Suprapubic skin (tissue), 4 donors: ENCODE measurements at regions not wholly inside any gene's neighbourhood (a gene's known extent, or its start where the extent isn't known, plus 50 kb on each side); places are given as distances from the start of the nearest gene placed in this dataset.

Experiments used
- EP300 ChIP-seq: sonication (generic); formaldehyde crosslinking; IDR thresholded peaks from one replicate; pipeline ENCODE4 v1.6.1; 2017; ENCODE audit warnings: antibody characterized with exemption
- POLR2A ChIP-seq, 2 donors: fragments of 450-650 bp; IDR thresholded peaks; one replicate each; pipeline ENCODE4 v1.6.1; 2017; ENCODE audit warnings: antibody characterized with exemption in 2 of 2, mild to moderate bottlenecking in 2 of 2, moderate library complexity in 2 of 2
- POLR2AphosphoS5 ChIP-seq, 3 donors: sonication (generic); formaldehyde crosslinking; IDR thresholded peaks; one replicate each; pipeline ENCODE4 v1.6.1; 2017; ENCODE audit warnings: antibody characterized with exemption in 3 of 3
- TF ChIP-seq, protein P1 (sequence below), 2 donors: fragments of 200-600 bp in 1 of 2; fragments of 450-650 bp in 1 of 2; sonication (generic) in 1 of 2; IDR thresholded peaks; one replicate each; pipeline ENCODE4 v1.5.1; 2016 to 2019; ENCODE audit warnings: antibody characterized with exemption in 2 of 2, mild to moderate bottlenecking in 1 of 2, moderate library complexity in 1 of 2

DNA sequence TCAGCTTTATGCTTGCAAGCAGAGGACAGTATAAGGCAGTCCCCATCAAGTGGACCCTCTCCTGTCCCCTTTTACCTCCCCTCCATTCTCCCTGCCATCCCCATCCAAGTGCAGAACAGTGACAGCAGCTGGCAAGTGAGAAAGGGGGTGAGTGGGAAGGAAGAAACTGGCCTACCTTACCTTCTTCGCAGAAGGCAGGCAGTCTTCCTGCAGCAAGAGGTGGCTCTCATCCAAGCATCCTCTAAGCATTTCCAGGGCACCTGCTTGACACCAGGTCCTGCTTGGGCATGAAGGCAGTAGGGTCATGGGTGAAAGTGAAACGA, 77.3 kb upstream of the SH3PXD2B start:
- TF ChIP-seq EP300 (no peak), POLR2AphosphoS5 (IDR thresholded peaks at IDR 0.05) (no peak), POLR2A (IDR thresholded peaks at IDR 0.05) (no peak)
- TF ChIP-seq, protein P1, sequence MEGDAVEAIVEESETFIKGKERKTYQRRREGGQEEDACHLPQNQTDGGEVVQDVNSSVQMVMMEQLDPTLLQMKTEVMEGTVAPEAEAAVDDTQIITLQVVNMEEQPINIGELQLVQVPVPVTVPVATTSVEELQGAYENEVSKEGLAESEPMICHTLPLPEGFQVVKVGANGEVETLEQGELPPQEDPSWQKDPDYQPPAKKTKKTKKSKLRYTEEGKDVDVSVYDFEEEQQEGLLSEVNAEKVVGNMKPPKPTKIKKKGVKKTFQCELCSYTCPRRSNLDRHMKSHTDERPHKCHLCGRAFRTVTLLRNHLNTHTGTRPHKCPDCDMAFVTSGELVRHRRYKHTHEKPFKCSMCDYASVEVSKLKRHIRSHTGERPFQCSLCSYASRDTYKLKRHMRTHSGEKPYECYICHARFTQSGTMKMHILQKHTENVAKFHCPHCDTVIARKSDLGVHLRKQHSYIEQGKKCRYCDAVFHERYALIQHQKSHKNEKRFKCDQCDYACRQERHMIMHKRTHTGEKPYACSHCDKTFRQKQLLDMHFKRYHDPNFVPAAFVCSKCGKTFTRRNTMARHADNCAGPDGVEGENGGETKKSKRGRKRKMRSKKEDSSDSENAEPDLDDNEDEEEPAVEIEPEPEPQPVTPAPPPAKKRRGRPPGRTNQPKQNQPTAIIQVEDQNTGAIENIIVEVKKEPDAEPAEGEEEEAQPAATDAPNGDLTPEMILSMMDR (IDR thresholded peaks at IDR 0.05): no peak
